ENCODE measurements at regions not wholly inside any gene's neighbourhood (a gene's known extent, or its start where the extent isn't known, plus 50 kb on each side); places are given as distances from the start of the nearest gene placed in this dataset.

DNA sequence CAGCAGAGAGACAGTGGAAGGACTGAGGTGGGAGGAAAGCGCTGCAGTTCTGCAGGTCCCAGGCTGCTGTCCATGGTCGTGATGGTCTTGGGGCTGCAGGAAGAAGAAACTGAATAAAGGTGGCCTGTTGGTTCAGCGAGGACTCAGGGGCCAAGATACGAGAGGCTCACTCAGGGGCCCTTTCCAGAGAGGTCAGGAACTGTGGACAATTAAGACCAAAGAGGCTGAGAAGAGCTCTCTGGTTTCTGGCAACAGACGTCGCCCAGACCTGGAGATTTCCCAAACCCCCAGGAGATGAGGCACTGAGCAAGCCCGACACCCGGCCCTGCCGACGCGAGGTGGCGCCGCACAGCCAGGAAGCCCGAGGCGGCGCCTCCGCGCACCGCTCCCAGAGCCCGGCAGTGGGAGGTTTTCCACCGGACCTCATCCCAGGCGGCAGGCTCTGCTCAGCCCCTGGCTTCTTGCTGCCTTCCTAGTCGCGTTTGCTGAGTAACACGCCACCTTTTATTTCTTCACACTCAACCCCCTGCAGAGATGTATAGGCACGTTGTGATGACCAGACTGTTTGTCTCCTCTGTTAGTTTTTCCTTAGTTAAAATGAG lies 56.4 kb upstream of the ARRDC4 start:
- no peak overlapping the region for H3K4me3 ChIP-seq
- ATAC-seq (replicated peaks in 6 of 8): peak; percentile 97 to 100 (median 100)
- WGBS, 10 experiments: 2 to 30% (median 5%) methylated on average over 2 to 14 of the region's 26 CpGs; no CpG with 5 or more reads in 3 of the 10 experiments
- in situ Hi-C loops (cut with MboI; ENCODE audit: low pct_unique_long_range_greater_than_20kb in 2 of 9, low sequenced_read_pairs in 9 of 9, unreplicated experiment in 9 of 9): loop anchor here in 7 of 9 experiments (10.0 to 25.0 kb wide), 5 partner anchors 181 to 383 kb away; no protein-coding TSS in a partner anchor
- peaks cover 3 to 4% of the 10 kb centered on the region in 2 donors for H3K4me1 ChIP-seq (replicated peaks in 1 of 2)
- H3K27ac ChIP-seq: no peak overlapping the region

DNA sequence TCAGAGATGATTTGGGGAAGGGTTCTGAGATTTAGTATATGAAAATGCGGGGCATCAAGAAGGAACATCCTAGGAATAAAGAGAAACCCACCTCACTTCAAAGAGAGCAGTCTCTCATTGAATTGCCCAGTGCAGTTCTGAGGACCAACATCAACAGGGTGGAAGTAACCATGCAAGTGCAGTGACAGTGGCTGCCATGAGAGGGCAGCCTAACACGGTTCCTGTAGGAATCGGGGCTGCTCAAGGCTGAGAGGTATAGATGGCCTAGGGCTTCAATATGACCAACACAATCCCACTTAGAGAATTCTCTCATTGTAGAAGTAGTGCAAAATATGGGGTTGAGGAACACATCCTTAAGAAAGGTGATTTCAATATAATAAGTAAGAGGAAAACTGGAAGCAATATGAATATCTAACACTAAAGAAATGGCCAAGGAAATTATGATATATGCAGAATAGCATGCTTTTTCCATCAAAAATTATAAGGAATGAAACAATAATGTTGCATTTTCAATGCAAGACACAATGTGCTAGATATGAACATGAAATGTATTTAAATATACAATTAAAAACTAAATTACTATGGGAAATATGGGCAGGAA lies 51.1 kb upstream of the ARRDC4 start:
- Histone ChIP-seq H3K4me1 (replicated peaks in 1 of 2) (peaks cover 3% of the 10 kb centered on the region in 2 donors), H3K27ac (no peak overlapping the region), H3K4me3 (no peak overlapping the region)
- ATAC-seq (replicated peaks in 6 of 8): peak; percentile 83 to 98 (median 95)
- in situ Hi-C loops (cut with MboI; ENCODE audit: low pct_unique_long_range_greater_than_20kb in 2 of 9, low sequenced_read_pairs in 9 of 9, unreplicated experiment in 9 of 9): loop anchor here in 7 of 9 experiments (10.0 to 25.0 kb wide), 5 partner anchors 175 to 378 kb away; no protein-coding TSS in a partner anchor
- 0 to 8% (median 0%) methylated on average over 1 to 3 of the region's 3 CpGs; no CpG with 5 or more reads in 2 of the 10 experiments for WGBS, 10 experiments

Measured in motor neuron (in vitro differentiated cells).